DOHH2 (cell line): ENCODE measurements at regions not wholly inside any gene's neighbourhood (a gene's known extent, or its start where the extent isn't known, plus 50 kb on each side); places are given as distances from the start of the nearest gene placed in this dataset.
"Not testable (repeated sequence)": the region's sequence is repeated elsewhere in the genome, so short reads cannot be mapped to it uniquely, and the experiment has no call there.

Experiments used
- H3F3A ChIP-seq: fragments of 200-600 bp; sonication (generic), shearing (Covaris generic); 2 replicates; pipeline ENCODE4 v1.6.0; 2016; ENCODE audit warnings: antibody characterized with exemption, mild to moderate bottlenecking; ENCODE audit not compliant: control insufficient read depth, insufficient read depth
- H3K27ac ChIP-seq: fragments of 200-600 bp; sonication (generic); 2 replicates; pipeline ENCODE4 v1.5.1; 2014; ENCODE audit warnings: low read depth, mild to moderate bottlenecking, low read length, moderate library complexity
- H3K27me3 ChIP-seq: fragments of 200-600 bp; sonication (generic); 2 replicates; pipeline ENCODE4 v1.6.1; 2014; ENCODE audit warnings: mild to moderate bottlenecking, low read length, mixed read lengths; ENCODE audit not compliant: control insufficient read depth
- H3K36me3 ChIP-seq: fragments of 200-600 bp; sonication (generic); 2 replicates; pipeline ENCODE4 v1.6.1; 2014; ENCODE audit warnings: mild to moderate bottlenecking, low read length, moderate library complexity, mixed read lengths; ENCODE audit not compliant: control insufficient read depth
- H3K4me1 ChIP-seq: fragments of 200-600 bp; sonication (generic); 2 replicates; pipeline ENCODE4 v1.6.1; 2014; ENCODE audit warnings: mild to moderate bottlenecking, low read length, mixed read lengths; ENCODE audit not compliant: control insufficient read depth
- H3K4me2 ChIP-seq: fragments of 200-600 bp; sonication (generic); 2 replicates; pipeline ENCODE4 v1.6.0; 2014; ENCODE audit warnings: mild to moderate bottlenecking, low read length, moderate library complexity
- H3K4me3 ChIP-seq: fragments of 200-600 bp; sonication (generic); 2 replicates; pipeline ENCODE4 v1.5.1; 2014; ENCODE audit warnings: mild to moderate bottlenecking, low read length, mixed read lengths
- H3K79me2 ChIP-seq: fragments of 200-600 bp; sonication (generic); 2 replicates; pipeline ENCODE4 v1.6.1; 2014; ENCODE audit warnings: mild to moderate bottlenecking, low read length, mixed read lengths; ENCODE audit not compliant: control insufficient read depth
- H3K9me2 ChIP-seq: fragments of 200-600 bp; sonication (generic); replicated peaks from 2 replicates; pipeline ENCODE4 v1.6.1; 2014; ENCODE audit warnings: mild to moderate bottlenecking, low read length, mixed read lengths; ENCODE audit not compliant: control insufficient read depth
- H3K9me3 ChIP-seq: fragments of 200-600 bp; sonication (generic); 2 replicates; pipeline ENCODE4 v1.6.1; 2014; ENCODE audit warnings: antibody characterized with exemption, low read length, mixed read lengths; ENCODE audit not compliant: control insufficient read depth, insufficient read depth
- H4K20me1 ChIP-seq: fragments of 200-600 bp; sonication (generic); 2 replicates; pipeline ENCODE4 v1.6.0; 2014; ENCODE audit warnings: low read depth, mild to moderate bottlenecking, antibody characterized with exemption, low read length, moderate library complexity; ENCODE audit not compliant: control insufficient read depth, insufficient read depth
- EZH2phosphoT487 ChIP-seq: fragments of 200-600 bp; sonication (generic); IDR thresholded peaks from 2 replicates; pipeline ENCODE4 v1.6.1; 2017; ENCODE audit warnings: borderline replicate concordance, mild to moderate bottlenecking, antibody characterized with exemption, low read length, moderate library complexity, mixed read lengths
- TF ChIP-seq, protein P1 (sequence below): fragments of 200-600 bp; sonication (generic); IDR thresholded peaks from one replicate; pipeline ENCODE4 v1.5.1; 2014; ENCODE audit warnings: antibody characterized with exemption, mild to moderate bottlenecking, low read depth, low read length; ENCODE audit not compliant: poor library complexity, severe bottlenecking

- Histone ChIP-seq H3K4me1 (no peaks in the 10 kb centered on the region), H4K20me1 (no peaks in the 10 kb centered on the region), H3K9me2 (no peaks in the 10 kb centered on the region), H3K36me3 (no peaks in the 10 kb centered on the region), H3F3A (no peaks in the 10 kb centered on the region), H3K4me2 (no peak overlapping the region), H3K9me3 (no peaks in the 10 kb centered on the region; the same call in 1 of the 2 replicates), H3K27ac (no peak overlapping the region), H3K27me3 (no peaks in the 10 kb centered on the region), H3K79me2 (no peaks in the 10 kb centered on the region), H3K4me3 (no peak overlapping the region)
- TF ChIP-seq, protein P1, sequence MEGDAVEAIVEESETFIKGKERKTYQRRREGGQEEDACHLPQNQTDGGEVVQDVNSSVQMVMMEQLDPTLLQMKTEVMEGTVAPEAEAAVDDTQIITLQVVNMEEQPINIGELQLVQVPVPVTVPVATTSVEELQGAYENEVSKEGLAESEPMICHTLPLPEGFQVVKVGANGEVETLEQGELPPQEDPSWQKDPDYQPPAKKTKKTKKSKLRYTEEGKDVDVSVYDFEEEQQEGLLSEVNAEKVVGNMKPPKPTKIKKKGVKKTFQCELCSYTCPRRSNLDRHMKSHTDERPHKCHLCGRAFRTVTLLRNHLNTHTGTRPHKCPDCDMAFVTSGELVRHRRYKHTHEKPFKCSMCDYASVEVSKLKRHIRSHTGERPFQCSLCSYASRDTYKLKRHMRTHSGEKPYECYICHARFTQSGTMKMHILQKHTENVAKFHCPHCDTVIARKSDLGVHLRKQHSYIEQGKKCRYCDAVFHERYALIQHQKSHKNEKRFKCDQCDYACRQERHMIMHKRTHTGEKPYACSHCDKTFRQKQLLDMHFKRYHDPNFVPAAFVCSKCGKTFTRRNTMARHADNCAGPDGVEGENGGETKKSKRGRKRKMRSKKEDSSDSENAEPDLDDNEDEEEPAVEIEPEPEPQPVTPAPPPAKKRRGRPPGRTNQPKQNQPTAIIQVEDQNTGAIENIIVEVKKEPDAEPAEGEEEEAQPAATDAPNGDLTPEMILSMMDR = no peak
- no peak for TF ChIP-seq EZH2phosphoT487
Measured at GRCh38 chr12:46990211-46990610, 89.2 kb upstream of the PCED1B start.

- not testable (repeated sequence) for H3K36me3 ChIP-seq, H4K20me1 ChIP-seq, H3K9me3 ChIP-seq, H3K4me1 ChIP-seq, H3K4me3 ChIP-seq, H3K9me2 ChIP-seq, H3K27ac ChIP-seq, H3K4me2 ChIP-seq, H3K79me2 ChIP-seq, H3F3A ChIP-seq, H3K27me3 ChIP-seq
Measured at GRCh38 chr12:46992051-46992450, 87.4 kb upstream of the PCED1B start.

DNA sequence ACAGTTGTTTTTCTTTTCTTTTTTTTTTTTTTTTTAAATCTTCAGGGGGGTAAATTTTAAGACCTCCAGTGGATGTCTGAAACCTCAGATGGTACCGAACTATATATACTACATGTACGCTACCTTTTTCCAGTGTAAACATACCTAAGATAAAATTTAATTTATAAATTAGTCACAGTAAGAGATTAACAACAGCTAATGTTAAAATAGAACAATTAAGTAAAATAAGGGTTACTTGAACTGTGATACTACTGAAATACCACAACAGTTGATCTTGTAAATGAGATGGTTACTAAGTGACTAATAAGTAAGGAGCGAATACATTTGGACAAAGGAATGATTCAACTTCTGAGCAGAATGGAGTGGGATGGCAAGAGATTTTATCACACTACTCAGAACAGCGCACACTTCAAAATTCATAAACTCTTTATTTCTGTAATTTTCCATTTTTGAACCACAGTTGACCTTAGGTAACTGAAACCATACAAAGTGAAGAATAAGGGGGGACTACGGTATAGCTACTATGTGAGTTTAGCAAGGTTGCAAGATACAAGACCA lies 80.5 kb upstream of the PCED1B start:
- no peak overlapping the region for H3K27ac ChIP-seq
- no peak overlapping the region for H3K4me3 ChIP-seq
- no peaks in the 10 kb centered on the region for H3K9me3 ChIP-seq
- no peak overlapping the region for H3K4me2 ChIP-seq
- TF ChIP-seq, protein P1 = no peak
- TF ChIP-seq EZH2phosphoT487 = no peak
- H4K20me1 ChIP-seq = no peaks in the 10 kb centered on the region
- H3K4me1 ChIP-seq = no peaks in the 10 kb centered on the region
- H3F3A ChIP-seq = no peaks in the 10 kb centered on the region
- no peaks in the 10 kb centered on the region for H3K36me3 ChIP-seq
- no peaks in the 10 kb centered on the region for H3K79me2 ChIP-seq
- no peaks in the 10 kb centered on the region for H3K27me3 ChIP-seq
- no peaks in the 10 kb centered on the region for H3K9me2 ChIP-seq

DNA sequence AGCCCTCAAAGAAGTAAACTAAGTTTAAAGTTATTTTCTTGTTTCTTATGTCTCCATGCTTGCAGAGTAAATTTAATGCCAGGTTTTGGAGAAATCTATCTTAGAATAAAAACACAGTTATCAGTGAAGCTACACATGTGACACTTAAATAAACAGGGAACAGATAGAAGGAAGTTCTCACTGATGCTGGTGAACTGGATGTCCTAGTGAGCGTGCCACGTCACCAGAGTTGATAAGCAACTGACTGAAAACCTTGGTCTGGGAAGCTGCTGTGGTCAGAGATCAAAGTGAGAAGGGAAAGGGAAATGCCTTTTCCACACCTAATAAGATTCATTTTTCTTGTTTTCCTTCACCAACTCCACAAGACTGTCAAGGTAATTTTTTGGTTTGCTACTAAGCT lies 74.8 kb upstream of the PCED1B start:
- H3K4me3 ChIP-seq = no peak overlapping the region
- H3K27me3 ChIP-seq = no peaks in the 10 kb centered on the region
- no peaks in the 10 kb centered on the region for H3F3A ChIP-seq
- H3K79me2 ChIP-seq = no peaks in the 10 kb centered on the region
- H3K36me3 ChIP-seq = no peaks in the 10 kb centered on the region
- H4K20me1 ChIP-seq = no peaks in the 10 kb centered on the region
- no peak overlapping the region for H3K27ac ChIP-seq
- no peak overlapping the region for H3K4me2 ChIP-seq
- H3K9me2 ChIP-seq = no peaks in the 10 kb centered on the region
- TF ChIP-seq EZH2phosphoT487 = no peak
- TF ChIP-seq, protein P1 = no peak
- no peaks in the 10 kb centered on the region for H3K4me1 ChIP-seq
- H3K9me3 ChIP-seq = no peaks in the 10 kb centered on the region
